ENCODE measurements at regions not wholly inside any gene's neighbourhood (a gene's known extent, or its start where the extent isn't known, plus 50 kb on each side); places are given as distances from the start of the nearest gene placed in this dataset.

DNA sequence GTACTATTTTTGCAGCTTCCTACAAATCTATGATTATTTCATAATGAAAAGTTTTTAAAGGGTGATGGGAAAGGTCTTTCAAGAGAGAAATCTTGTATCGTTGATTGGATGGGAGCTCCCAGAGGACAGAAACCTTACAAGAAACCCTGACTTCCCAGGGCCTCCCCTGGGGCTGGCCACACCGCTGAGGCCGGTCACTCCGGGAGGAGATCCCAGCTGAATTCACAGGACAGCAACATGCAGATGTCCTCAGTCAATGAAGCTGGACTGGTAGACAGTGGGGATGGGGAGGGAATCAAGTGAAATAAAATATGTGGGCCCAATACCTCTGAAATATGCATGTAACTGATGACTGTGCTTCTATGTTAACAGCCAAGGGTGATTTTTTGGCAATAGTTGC lies 135.6 kb downstream of the TFCP2L1 start:
- TF ChIP-seq GATA3 (IDR thresholded peaks at IDR 0.05; ENCODE audit: low read depth, low read length) (no peak), GATA2 (IDR thresholded peaks at IDR 0.05; ENCODE audit: low read depth, low read length) (no peak)

Data from SH-SY5Y (cell line).